NOMO-1 treated with dmso at 0.1 percent for 144 hours (cell line): ENCODE measurements at regions not wholly inside any gene's neighbourhood (a gene's known extent, or its start where the extent isn't known, plus 50 kb on each side); places are given as distances from the start of the nearest gene placed in this dataset.

Experiments used
- DNase-seq: peaks from one replicate; lab custom pipeline; 2025; ENCODE audit not compliant: unreplicated experiment; lab: John Stamatoyannopoulos, UW

GRCh38 chr11:69364921-69365320, 71.0 kb downstream of the MYEOV start:
- no peak for DNase-seq

GRCh38 chr11:69365558-69365957, 71.6 kb downstream of the MYEOV start:
- no peak for DNase-seq

GRCh38 chr11:69366591-69366990, 72.6 kb downstream of the MYEOV start:
- DNase-seq, result no peak

GRCh38 chr11:69367211-69367964, 73.4 kb downstream of the MYEOV start:
- no peak for DNase-seq

GRCh38 chr11:69368119-69368880, 74.3 kb downstream of the MYEOV start:
- no peak for DNase-seq

- no peak for DNase-seq
Measured at GRCh38 chr11:69369210-69369825, 75.4 kb downstream of the MYEOV start.

GRCh38 chr11:69369945-69370344, 76.0 kb downstream of the MYEOV start:
- no peak for DNase-seq

- no peak for DNase-seq
Measured at GRCh38 chr11:69370984-69371709, 77.2 kb downstream of the MYEOV start.

GRCh38 chr11:69371731-69372588, 78.0 kb downstream of the MYEOV start:
- DNase-seq, result no peak

GRCh38 chr11:69372589-69373250, 78.8 kb downstream of the MYEOV start:
- DNase-seq, result no peak

GRCh38 chr11:69373251-69373635, 79.3 kb downstream of the MYEOV start:
- no peak for DNase-seq

GRCh38 chr11:69374110-69374945, 80.4 kb downstream of the MYEOV start:
- no peak for DNase-seq

GRCh38 chr11:69374946-69375310, 81.0 kb downstream of the MYEOV start:
- no peak for DNase-seq

- DNase-seq, result no peak
Measured at GRCh38 chr11:69375316-69376154, 81.6 kb downstream of the MYEOV start.

- no peak for DNase-seq
Measured at GRCh38 chr11:69376155-69377028, 82.4 kb downstream of the MYEOV start.

- no peak for DNase-seq
Measured at GRCh38 chr11:69377029-69377952, 83.3 kb downstream of the MYEOV start.
